ENCODE measurements at regions not wholly inside any gene's neighbourhood (a gene's known extent, or its start where the extent isn't known, plus 50 kb on each side); places are given as distances from the start of the nearest gene placed in this dataset.

GRCh38 chr6:111983193-111983592, 70.7 kb upstream of the CCN6 start:
- TF ChIP-seq CTCF (IDR thresholded peaks at IDR 0.05) (no peak), POLR2A (IDR thresholded peaks at IDR 0.05) (no peak)

Data from body of pancreas (tissue), 4 donors.